HG02938 (cell line): ENCODE measurements at regions not wholly inside any gene's neighbourhood (a gene's known extent, or its start where the extent isn't known, plus 50 kb on each side); places are given as distances from the start of the nearest gene placed in this dataset.

ENCODE experiments used
- ATAC-seq: cut with Tn5 transposase; IDR thresholded peaks from one replicate; pipeline ENCODE4 v1.9.1; 2021; ENCODE audit warnings: mild to moderate bottlenecking, moderate library complexity; ENCODE audit not compliant: unreplicated experiment

DNA sequence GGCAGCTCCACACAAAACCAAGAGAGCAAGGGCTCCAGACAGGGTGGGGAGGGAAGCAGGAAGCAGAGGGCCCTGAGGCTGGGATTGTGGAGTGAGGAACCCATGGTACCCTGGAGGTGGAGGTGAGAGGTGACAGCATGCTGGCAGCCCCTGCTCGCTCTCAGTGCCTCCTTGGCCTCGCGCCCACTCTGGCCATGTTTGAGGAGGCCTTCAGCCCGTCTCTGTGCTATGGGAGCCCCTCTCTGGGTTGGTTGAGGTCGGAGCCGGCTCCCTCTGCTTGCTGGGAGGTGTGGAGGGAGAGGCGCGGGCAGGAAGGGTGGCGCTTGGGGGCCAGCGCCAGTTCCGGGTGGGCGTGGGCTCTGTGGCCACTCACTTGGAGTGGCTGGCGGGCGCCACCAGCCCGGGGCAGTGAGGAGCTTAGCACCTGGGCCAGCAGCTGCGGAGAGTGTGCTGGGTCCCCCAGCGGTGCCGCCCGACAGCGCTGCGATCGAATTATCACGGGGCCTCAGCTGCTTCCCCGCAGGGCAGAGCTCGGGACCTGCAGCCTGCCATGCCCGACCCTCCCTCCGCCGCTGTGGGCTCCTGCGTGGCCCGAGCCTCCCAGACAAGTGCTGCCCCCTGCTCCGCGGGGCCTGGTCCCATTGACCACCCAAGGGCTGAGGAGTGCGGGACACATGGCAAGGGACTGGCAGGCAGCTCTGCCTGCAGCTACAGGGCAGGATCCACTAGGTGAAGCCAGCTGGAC, 196.0 kb downstream of the DACT1 start:
- no peak for ATAC-seq

DNA sequence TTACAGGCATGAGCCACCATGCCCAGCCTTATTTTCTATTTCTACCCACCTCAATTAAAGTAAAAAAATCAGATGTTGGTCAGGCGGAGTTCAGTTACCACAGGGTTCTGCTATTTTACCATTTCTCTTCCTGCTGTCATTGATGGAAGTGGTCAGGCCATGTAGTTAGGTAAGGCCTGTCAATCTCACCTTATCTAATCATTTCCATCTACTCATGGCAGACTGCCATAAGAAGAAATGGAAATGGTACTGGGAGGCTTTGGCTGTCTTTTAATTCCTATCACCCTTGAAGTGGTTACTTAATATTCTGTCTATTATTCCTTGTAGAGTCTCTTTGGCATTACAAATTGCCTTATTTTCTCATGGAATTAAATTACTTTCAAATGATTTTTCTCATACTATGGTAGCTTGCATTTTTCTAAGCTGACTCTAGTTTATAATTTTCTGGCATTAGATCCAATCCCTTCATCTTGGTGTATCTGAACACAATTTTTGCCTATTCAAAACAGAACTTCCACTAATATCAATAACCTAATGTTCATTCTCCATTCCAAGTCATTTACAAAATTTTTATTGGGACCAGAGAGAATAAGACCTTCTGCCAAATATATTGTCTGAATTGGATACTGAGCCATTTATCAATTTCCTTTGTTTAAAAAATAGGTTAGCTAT, 198.7 kb downstream of the DACT1 start:
- no peak for ATAC-seq

DNA sequence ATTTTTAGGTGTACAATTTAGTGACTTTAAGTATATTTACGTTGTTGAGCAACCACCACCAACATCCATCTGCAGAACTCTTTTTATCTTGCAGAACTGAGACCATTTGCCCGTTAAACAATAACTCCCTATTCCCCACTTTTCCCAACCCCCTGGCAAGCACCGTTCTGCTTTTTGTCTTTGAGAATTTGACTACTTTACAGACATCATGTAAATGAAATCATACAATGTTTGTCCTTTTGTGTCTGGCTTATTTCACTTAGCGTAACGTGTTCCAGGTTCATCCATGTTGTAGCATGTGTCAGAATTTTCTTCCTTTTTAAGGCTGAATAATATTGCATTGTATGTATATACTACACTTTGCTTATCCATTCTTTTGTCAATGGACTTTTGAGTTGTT, 201.5 kb downstream of the DACT1 start:
- ATAC-seq = no peak

DNA sequence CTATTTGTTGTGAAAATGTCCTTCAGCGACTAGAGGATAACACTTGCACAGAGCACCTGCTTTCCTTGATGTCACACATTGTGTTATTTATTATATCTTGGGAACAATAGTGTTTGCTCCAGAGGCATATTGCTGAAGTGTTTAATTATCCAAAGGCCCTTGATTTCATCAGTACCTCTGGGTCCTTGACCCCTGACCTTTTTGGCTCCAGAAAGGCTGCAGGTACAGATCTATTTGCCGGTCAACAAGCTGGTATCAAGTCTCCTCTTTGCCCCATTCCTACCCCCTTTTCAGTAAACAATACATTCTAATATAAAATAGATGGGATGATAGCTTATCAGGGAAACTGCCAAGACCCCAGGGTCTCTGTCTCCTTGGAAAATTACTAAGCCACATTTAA, 206.8 kb downstream of the DACT1 start:
- ATAC-seq = no peak

DNA sequence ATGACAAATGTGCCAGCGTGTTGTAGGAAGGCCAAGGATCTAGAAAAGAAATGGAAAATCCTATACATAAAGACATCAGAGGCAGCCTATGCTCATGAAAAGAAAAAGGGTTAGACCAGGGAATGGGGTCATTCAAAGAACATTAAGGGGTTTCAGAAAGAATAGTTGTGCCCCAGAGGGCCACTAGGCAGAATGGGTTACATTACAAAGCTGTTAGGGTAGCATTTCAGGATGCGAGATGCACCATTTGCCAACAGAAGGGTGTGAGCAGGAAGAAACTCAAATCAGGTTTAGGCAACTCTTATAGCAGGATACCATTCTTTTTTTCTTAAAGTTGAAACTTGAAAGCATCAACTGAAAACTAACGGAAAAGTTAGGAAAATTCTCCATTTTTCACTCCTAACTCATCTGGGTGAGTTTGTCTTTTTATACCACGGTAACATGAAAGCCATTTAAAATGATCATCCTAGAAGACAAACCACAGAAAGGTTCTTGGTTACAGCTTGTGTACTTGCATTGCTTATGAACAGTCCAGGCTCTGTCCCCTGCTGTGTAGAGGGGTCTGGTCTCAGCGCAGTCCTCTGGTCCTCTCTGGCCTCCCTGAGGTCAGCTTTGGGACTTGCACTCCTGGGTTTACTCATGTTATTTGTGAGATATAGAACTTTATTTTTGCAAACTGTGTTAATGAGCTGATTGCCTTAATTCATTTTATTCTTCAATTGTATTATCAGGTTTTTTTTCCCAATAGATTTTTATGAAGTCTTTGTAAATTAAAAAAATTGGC, 209.1 kb downstream of the DACT1 start:
- ATAC-seq = no peak

DNA sequence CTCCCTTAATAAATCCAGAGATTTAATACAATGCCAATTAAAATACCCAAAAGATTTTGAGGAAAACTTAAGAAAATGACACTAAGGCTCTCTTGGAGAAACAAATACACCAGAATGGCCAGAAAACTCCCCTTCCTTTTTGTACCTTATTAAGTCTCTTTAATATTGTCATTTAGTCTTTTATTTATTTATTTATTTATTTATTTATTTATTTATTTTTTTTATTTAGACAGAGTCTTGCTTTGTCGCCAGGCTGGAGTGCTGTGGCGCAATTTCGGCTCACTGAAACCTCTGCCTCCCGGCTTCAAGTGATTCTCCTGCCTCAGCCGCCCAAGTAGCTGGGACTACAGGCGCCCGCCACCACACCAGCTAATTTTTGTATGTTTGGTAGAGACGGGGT, 210.6 kb downstream of the DACT1 start:
- no peak for ATAC-seq

DNA sequence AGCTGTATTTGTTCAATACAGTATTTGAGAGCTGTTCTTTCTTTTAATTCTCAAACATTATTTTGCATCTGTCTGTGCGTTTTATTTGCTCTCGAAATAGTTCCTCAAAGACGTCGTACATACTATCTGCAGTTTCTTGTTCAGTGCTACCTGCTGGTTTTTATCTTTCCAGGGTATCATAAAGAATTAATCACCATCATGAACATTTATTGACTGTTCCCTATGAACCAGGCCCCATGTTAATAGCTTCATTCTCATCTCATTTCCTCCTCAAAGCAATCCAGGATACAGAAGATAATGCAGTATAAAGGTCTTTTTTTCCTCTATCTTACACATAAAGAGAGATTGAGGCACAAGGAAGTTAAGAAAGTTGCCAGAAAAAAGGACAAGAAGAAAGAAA, 211.8 kb downstream of the DACT1 start:
- ATAC-seq = no peak

DNA sequence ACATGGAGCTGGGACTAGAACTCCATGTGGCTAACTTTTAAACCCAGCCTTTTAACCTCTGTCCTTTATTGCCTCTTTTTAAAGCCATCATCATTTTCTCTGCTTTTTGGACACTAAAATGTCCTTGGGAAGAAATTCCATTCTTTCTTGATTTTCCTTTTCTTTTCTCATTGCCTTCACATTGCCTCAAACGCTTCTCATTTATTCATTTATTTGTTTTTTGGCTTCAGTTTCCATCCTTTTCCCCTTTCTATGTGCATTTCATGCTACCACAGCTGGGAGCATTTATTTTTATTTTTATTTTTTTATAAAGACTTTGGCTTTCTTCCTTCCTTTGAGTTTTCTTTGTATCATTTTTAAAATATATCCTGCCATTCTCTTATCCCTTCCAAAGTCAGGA, 212.2 kb downstream of the DACT1 start:
- ATAC-seq = no peak

DNA sequence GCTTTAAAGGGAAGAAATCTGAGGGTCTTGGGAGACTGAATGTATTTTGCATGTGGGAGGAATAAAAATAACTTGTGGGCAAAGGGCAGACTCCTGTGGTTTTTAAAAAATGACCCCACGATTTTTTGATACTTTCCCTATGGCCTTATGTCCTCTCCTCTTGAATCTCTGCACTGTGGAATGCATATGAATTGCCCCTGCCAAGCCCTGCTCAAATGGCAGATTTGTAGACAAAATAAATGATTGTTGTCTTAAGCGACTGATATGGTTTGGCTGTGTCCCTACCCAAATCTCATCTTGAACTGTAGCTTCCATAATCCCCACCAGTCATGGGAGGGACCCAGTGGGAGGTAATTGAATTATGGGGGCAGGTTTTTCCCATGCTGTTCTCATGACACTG, 223.8 kb downstream of the DACT1 start:
- no peak for ATAC-seq

DNA sequence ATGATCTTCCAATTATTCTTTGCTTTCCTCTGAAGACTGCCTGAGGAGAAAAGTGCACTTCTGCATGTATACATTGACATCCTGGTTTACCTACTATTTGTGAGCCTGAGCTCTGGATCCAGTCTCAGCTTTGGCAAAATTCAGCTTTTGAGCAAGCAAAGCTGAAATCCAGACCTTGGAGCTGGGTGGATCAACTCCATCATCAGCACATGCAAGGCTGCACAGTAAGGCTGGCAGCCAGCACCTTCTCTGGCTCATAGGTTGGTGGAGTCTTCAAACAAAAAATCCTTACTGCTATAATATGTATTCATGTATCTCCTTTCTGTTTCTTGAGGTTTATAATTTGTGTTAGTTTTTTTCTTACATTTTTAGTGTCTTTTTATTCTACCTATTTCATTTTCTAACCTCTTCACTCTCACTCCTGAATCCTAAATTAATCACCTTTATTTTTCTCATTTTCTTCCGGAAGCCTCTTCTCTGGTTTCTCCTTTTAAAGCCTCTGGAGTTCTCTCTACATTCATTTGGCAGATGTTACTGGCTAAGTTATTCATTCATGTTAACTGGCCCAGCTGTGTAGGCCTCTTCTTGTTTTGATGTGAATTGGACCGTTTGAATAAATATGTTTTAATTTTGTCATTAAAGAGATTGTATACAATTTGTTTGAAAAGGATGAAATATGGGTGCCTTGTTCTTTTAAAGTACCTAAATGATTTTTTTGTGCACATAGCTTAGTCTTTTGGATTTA, 224.8 kb downstream of the DACT1 start:
- no peak for ATAC-seq

DNA sequence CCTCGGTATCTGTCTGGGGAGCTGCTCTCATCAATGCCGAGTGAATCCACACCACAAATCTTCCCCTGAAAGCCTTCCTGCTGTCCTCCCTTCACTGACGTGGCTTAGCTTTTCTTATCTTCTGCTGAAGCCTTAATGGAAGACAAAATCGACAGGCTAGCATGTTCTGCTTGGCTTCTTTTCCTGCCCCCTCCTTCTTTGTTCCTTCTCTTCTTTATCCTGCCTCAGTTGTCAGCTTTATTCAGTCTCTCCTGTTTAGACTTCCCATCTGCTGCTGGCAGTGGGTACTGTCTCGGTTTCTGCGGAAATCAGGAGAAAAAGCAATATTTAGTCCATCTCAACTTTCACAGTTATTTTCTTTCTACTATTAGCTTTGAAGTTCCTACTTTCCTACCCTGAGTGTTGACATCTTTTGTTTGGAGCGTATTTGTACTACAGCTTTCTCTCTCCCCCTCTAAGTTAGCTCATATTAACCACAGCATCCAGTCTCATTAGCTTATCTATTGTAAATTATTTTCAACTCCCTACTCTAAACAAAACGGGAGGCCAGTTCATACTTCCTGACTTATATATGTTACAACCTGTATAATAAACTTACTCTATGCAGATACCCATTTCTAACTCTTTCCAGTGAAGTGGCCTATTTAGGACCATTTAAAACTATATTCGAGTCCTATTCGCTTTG, 226.0 kb downstream of the DACT1 start:
- no peak for ATAC-seq

DNA sequence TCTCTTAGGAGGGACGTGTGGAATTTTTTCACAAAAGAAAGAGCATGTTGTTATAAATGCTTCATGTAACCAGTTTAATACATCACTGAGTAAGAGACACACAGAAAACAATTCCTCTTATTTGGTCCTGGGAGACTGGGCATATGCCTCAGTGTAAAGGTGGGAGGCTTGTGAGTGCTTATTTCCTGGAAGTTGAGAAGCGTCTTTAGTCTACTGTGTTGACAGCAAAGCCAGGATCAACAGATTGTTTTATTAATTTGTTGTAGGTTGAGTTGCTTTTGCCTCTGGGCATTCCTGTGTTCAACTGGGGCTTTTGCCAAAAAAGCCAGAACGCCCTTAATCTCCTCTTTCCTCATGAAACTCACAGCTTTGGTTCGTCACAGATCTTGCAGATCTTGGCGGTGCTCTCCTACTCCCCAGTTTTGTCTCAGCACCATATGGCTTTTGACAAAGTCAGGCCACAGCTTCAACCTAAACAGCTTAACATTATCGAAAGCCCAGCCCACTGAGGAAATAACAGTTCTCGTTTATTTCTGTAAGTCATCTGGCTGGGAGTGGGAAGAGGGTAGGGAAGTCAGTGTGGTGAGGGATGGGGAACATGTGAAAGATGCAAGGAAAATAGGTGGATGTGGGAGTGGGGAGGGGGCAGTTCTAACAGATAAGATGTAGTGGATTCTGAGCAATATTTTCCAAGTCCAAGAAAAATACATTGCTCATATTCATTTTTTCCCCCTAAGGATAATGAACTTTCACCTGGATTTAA, 227.2 kb downstream of the DACT1 start:
- no peak for ATAC-seq

DNA sequence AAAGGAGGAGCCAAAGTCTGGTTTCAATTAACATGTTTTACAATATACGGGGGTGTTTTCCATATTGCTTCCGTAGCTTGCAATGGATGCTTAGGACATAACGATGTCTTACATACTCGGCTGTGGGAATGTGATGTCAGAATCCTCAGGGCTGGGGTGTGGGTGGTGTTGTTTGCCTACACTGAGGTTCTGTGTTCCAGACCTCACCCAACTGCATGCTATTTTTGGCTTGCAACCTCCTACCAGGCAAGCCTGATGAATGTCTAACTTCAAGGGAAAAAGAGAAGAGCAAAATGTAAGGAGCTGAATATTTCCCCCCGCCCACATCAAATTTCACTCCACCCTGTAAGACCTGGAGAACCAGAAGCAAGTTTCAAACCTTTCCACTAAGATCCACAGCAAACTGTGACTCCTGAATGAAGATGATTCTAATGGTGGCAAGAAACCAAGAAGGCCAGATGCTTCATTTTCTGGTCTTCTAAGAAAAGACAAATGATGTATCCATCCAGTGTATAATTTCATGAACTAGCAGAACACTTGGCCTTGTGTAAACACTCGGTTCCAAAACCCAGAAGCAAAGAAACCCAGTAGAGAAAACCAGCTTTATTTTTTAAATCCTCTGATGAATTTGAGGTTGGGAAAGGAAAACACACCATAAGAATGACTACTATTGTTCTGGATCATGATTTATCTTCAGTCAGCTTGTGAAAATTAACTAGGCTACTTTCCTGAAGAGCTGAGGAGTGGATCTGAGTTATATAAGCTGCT, 227.9 kb downstream of the DACT1 start:
- ATAC-seq = no peak

DNA sequence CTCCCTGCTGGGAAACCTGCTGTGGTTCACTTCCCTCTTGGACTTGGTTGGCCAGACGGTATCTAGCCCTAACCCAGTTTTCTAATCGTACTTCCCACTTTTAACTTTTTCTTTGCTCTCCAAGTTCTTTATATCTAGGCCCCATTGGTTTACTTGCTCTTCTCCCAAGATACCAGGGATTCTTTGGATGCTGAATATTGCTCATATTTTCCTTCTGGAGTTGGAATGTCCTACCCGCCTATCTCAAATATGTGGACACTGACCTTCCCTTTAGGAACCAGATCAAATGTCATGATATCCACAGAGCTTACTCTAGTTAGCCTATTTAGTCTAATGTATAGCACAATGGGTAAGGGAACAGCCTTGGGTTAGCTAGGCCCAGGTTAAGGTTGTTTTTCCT, 228.6 kb downstream of the DACT1 start:
- ATAC-seq = no peak

DNA sequence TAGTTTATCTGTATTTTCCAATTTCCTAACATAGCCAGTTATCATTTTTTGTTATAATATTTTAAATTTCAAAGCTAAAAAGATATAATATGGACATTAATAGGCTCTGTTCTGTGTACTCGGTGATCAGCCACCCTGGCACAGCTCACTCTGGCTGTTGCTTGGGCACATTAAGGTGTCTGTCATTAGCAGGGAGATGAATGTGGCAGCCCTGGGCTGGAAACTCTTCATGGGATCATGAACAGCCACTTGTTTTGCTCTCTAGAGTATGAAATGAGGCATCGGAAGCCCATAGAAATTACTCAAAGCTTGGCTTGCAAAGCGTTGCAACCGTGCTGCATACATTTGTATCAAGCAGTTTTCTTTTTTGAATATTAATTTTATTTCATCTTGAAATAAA, 233.2 kb downstream of the DACT1 start:
- no peak for ATAC-seq

DNA sequence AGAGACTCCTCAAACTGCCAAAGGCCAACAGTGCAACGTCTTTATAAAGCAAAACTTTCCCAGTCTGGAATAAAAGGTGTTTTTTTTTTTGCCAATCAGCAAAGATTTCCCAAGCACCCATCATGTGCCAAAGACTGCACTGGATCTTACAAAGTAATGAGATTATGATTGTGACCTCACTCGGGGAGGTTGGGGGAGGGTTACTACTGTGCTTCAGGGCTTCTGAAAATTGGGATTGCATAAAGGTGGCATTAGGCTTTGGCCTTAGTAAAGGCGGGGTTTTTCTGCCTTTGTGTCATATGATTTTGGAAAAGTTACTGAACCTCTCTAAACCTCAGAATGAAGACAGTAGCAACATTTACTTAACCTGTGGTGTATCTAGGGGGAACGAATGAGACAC, 233.8 kb downstream of the DACT1 start:
- no peak for ATAC-seq

DNA sequence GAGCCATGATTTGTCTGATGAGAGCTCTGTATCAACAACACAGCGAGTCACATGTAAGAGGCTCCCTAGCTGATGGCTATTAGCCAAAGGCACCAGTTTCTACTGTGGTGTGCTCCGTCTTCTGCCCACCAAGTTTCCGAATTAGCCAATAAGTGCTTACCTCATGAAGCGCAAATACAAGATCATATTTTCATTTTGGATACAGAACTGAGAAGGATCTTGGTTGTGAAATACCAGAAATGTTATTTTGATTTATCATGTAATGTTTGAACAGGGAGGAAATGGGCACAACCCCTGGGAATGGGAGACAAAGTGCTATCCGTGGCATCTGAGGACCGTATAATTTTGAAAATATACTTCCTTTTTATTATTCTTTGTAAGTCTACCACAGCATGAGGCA, 234.3 kb downstream of the DACT1 start:
- ATAC-seq = no peak

DNA sequence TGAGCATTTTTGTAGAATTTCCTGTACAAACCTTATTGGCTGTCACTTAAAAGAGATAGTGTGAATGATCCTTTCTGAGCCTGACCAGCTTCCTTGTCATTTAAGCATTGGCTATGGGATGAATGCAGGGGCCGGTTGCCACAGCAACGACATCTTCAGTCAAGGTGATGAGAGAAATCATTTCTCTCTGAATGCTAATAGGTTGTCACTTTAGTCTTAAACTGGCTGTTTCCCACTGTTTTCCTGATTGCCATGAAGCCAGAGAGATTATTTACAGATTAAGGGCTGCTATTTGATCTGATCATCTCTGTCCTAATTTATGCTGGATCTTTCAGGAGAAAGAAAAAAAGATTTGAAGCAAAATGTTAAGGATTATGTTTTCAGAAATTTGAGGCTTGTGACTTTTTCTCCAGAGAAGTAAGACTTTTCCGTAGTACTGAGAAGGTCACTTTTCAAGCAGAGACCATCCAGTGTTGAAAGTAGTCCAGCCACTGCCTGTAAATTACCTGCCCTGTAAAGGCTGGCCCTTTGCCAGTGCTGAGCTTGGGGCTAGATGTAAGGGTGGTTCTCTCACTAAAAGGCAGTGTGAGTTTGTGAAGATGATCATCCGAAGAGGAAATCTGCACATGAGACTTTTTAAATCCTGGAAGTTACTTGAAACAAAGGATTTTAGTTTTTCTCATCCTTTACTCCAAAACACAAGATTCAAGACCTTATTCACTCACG, 235.6 kb downstream of the DACT1 start:
- ATAC-seq = no peak

DNA sequence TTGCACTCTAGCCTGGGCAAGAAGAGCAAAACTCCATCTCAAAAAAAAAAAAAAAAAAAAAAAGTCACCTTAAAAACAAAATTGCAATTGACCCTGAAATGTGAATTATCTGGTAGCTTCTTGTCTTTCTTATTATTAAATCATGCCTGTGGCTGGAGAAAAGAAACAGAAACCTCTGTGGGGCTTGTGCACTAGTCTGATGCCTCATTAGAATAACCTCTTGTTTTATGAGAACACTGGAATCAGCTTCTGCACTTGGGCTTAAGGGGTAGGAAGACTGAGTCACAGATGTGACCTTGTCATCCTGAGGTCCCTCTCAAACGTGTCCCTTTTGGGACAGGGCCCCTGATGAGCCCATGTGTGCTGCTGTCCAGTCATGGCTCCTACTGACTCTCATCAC, 237.9 kb downstream of the DACT1 start:
- no peak for ATAC-seq
